H1 (cell line): ENCODE measurements at regions not wholly inside any gene's neighbourhood (a gene's known extent, or its start where the extent isn't known, plus 50 kb on each side); places are given as distances from the start of the nearest gene placed in this dataset.

Source experiments
- CTCF ChIA-PET: fragments of 300-600 bp; sonication (Branson Sonifier 250); formaldehyde crosslinking; loops from one replicate; lab custom pipeline; 2021; ENCODE audit not compliant: partially characterized antibody; lab: Charles Lee
- POLR2A ChIA-PET: fragments of 300-600 bp; sonication (Branson Sonifier 250); formaldehyde crosslinking; loops from one replicate; lab custom pipeline; 2021; ENCODE audit warnings: inconsistent platforms; ENCODE audit not compliant: partially characterized antibody; lab: Charles Lee
- DNase-seq, 2 experiments: peaks; one replicate each; pipeline versions ENCODE4 v3.0.0 to v3.0.0-alpha.2; 2010 to 2022; ENCODE audit warnings: low spot score in 2 of 2, low read depth in 1 of 2, mixed read lengths in 1 of 2
- FAIRE-seq: peaks from 2 replicates; lab custom pipeline; 2011; peaks lifted over from hg19 to GRCh38; lab: Jason Lieb, UNC
- H2AFZ ChIP-seq: 2 replicates; pipeline ENCODE4 v1.8.1; 2012; ENCODE audit warnings: low read length, inconsistent platforms
- H2AK5ac ChIP-seq: 2 replicates; pipeline ENCODE4 v1.6.1; 2013; ENCODE audit warnings: low read depth, low read length
- H2BK120ac ChIP-seq: replicated peaks from 2 replicates; pipeline ENCODE3; 2013; ENCODE audit warnings: low read depth, low read length, inconsistent platforms
- H2BK12ac ChIP-seq: 2 replicates; pipeline ENCODE4 v1.6.1; 2013; ENCODE audit warnings: low read depth, low read length
- H2BK15ac ChIP-seq: 2 replicates; pipeline ENCODE4 v1.6.1; 2013; ENCODE audit warnings: low read length
- H2BK20ac ChIP-seq: 2 replicates; pipeline ENCODE4 v1.6.1; 2013; ENCODE audit warnings: low read length
- H2BK5ac ChIP-seq: 2 replicates; pipeline ENCODE4 v1.6.1; 2013; ENCODE audit warnings: low read depth, low read length
- H3K14ac ChIP-seq: 2 replicates; pipeline ENCODE4 v1.6.1; 2013; ENCODE audit warnings: inconsistent platforms; ENCODE audit not compliant: insufficient read length
- H3K18ac ChIP-seq: 2 replicates; pipeline ENCODE4 v1.6.1; 2013; ENCODE audit warnings: low read length; ENCODE audit errors: extremely low read depth
- H3K23ac ChIP-seq: 2 replicates; pipeline ENCODE4 v1.6.1; 2013; ENCODE audit warnings: inconsistent platforms; ENCODE audit not compliant: insufficient read length
- H3K23me2 ChIP-seq: 2 replicates; pipeline ENCODE4 v1.6.1; 2013; ENCODE audit warnings: low read depth, low read length
- H3K27ac ChIP-seq: 2 replicates; pipeline ENCODE4 v1.6.1; 2011; ENCODE audit warnings: low read depth, low read length, inconsistent platforms
- H3K27me3 ChIP-seq, 4 experiments: replicated peaks in 1 of 4; 1 replicate in 1 of 4; 2 replicates in 3 of 4; pipeline versions ENCODE4 v1.6.1 to v1.8.1; 2011 to 2013; ENCODE audit warnings: low read length in 3 of 4, mild to moderate bottlenecking in 3 of 4, inconsistent platforms in 2 of 4, mixed read lengths in 2 of 4, moderate library complexity in 1 of 4; ENCODE audit not compliant: control insufficient read depth in 3 of 4, insufficient read depth in 3 of 4; ENCODE audit errors: extremely low read depth in 1 of 4
- H3K36me3 ChIP-seq, 4 experiments: 2 replicates each; pipeline versions ENCODE4 v1.6.1 to v1.8.1; 2011 to 2013; ENCODE audit warnings: mild to moderate bottlenecking in 4 of 4, low read length in 3 of 4, moderate library complexity in 2 of 4, control low read depth in 1 of 4, inconsistent platforms in 1 of 4; ENCODE audit not compliant: insufficient read depth in 4 of 4, control insufficient read depth in 2 of 4
- H3K4ac ChIP-seq: replicated peaks from 2 replicates; pipeline ENCODE3; 2013; ENCODE audit warnings: low read length, low read depth, mixed read lengths, inconsistent platforms; ENCODE audit not compliant: insufficient read length
- H3K4me1 ChIP-seq, 4 experiments: replicated peaks in 1 of 4; 1 replicate in 1 of 4; 2 replicates in 3 of 4; pipeline versions ENCODE4 v1.6.1 to v1.8.1; 2011 to 2013; ENCODE audit warnings: low read length in 3 of 4, inconsistent platforms in 2 of 4, mixed read lengths in 1 of 4; ENCODE audit not compliant: insufficient read depth in 4 of 4, control insufficient read depth in 3 of 4
- H3K4me2 ChIP-seq, 2 experiments: 2 replicates each; pipeline versions ENCODE4 v1.6.1 to v1.8.1; 2011 to 2013; ENCODE audit warnings: low read depth in 2 of 2, low read length in 2 of 2, control low read depth in 1 of 2, inconsistent platforms in 1 of 2, mild to moderate bottlenecking in 1 of 2; ENCODE audit not compliant: insufficient read depth in 1 of 2
- H3K4me3 ChIP-seq, 4 experiments: fragments of 200-600, 300-600 bp in 1 of 4; sonication (generic), shearing (Covaris generic), sonication (Bioruptor Twin) in 1 of 4; 2 replicates each; pipeline versions ENCODE4 v1.5.1 to v1.8.1; 2011 to 2016; ENCODE audit warnings: low read length in 4 of 4, low read depth in 3 of 4, control low read depth in 2 of 4, inconsistent platforms in 2 of 4, mild to moderate bottlenecking in 2 of 4, mixed read lengths in 1 of 4, moderate library complexity in 1 of 4; ENCODE audit not compliant: insufficient read depth in 2 of 4; ENCODE audit errors: extremely low read depth in 1 of 4
- H3K56ac ChIP-seq: replicated peaks from 2 replicates; pipeline ENCODE3; 2013; ENCODE audit warnings: low read depth, mild to moderate bottlenecking, mixed read lengths, low read length, inconsistent platforms; ENCODE audit not compliant: insufficient read length
- H3K79me1 ChIP-seq: 2 replicates; pipeline ENCODE4 v1.6.1; 2013; ENCODE audit warnings: low read depth, low read length, control low read depth
- H3K79me2 ChIP-seq, 2 experiments: 2 replicates each; pipeline versions ENCODE4 v1.6.1 to v1.8.1; 2012 to 2013; ENCODE audit warnings: low read length in 2 of 2, mild to moderate bottlenecking in 2 of 2, inconsistent platforms in 1 of 2; ENCODE audit not compliant: insufficient read depth in 2 of 2, control insufficient read depth in 1 of 2
- H3K9ac ChIP-seq, 4 experiments: replicated peaks in 1 of 4; 1 replicate in 1 of 4; 2 replicates in 3 of 4; pipeline versions ENCODE4 v1.6.1 to v1.8.1; 2011 to 2013; ENCODE audit warnings: low read depth in 3 of 4, low read length in 3 of 4, control low read depth in 2 of 4, mild to moderate bottlenecking in 2 of 4, moderate library complexity in 2 of 4, inconsistent platforms in 1 of 4; ENCODE audit errors: extremely low read depth in 1 of 4
- H3K9me3 ChIP-seq, 2 experiments: 2 replicates each; pipeline versions ENCODE4 v1.6.1 to v1.8.1; 2012 to 2013; ENCODE audit warnings: mild to moderate bottlenecking in 2 of 2, moderate library complexity in 2 of 2, control low read depth in 1 of 2, inconsistent platforms in 1 of 2, low read depth in 1 of 2, low read length in 1 of 2, mixed read lengths in 1 of 2; ENCODE audit not compliant: insufficient read depth in 2 of 2
- H4K20me1 ChIP-seq, 2 experiments: replicated peaks in 1 of 2; 2 replicates each; pipeline versions ENCODE3 to v1.8.1; 2011 to 2013; ENCODE audit warnings: inconsistent platforms in 2 of 2, low read length in 2 of 2, mild to moderate bottlenecking in 1 of 2; ENCODE audit not compliant: insufficient read depth in 2 of 2, control insufficient read depth in 1 of 2
- H4K5ac ChIP-seq: 2 replicates; pipeline ENCODE4 v1.6.1; 2013; ENCODE audit warnings: low read length, low read depth, mixed read lengths, inconsistent platforms; ENCODE audit not compliant: insufficient read length
- H4K8ac ChIP-seq: 2 replicates; pipeline ENCODE4 v1.8.0; 2013; ENCODE audit warnings: mild to moderate bottlenecking, moderate library complexity, low read length, inconsistent platforms; ENCODE audit not compliant: insufficient read depth; ENCODE audit errors: extremely low read depth
- H4K91ac ChIP-seq: replicated peaks from 2 replicates; pipeline ENCODE3; 2013; ENCODE audit warnings: low read length, mixed read lengths, inconsistent platforms; ENCODE audit not compliant: insufficient read length
- BACH1 ChIP-seq: IDR thresholded peaks from 2 replicates; pipeline ENCODE4 v1.6.1; 2012; ENCODE audit warnings: low read length, improper control_type of control experiment
- HDAC6 ChIP-seq: IDR thresholded peaks from one replicate; pipeline ENCODE4 v1.7.1; 2012; ENCODE audit warnings: low read depth, mild to moderate bottlenecking, inconsistent platforms, low read length, moderate library complexity
- RXRA ChIP-seq: IDR thresholded peaks from 2 replicates; pipeline ENCODE4 v1.6.1; 2011; ENCODE audit warnings: low read depth, mild to moderate bottlenecking, low read length, moderate library complexity; ENCODE audit not compliant: insufficient read depth
- TAF7 ChIP-seq: optimal IDR thresholded peaks from 2 replicates; pipeline ENCODE3; 2011; ENCODE audit warnings: low read depth, mild to moderate bottlenecking, inconsistent platforms, low read length, moderate library complexity, borderline replicate concordance
- YY1 ChIP-seq: IDR thresholded peaks from 2 replicates; pipeline ENCODE4 v1.6.1; 2011; ENCODE audit warnings: low read depth, mild to moderate bottlenecking, low read length
- WGBS, 2 experiments: shearing (Covaris generic) in 1 of 2; methylation state at CpG; one replicate each; pipeline versions ENCODE4 v1.1.6 to v1.1.7; 2013 to 2015; ENCODE audit warnings: low lambda C conversion rate in 2 of 2, mixed read lengths in 2 of 2, inconsistent platforms in 1 of 2, low coverage in 1 of 2, missing lambda C conversion rate in 1 of 2; ENCODE audit not compliant: insufficient replicate concordance in 2 of 2, insufficient coverage in 1 of 2, insufficient read length in 1 of 2; ENCODE audit errors: extremely low coverage in 1 of 2, missing lambda C conversion rate in 1 of 2; 5-methylcytosine and 5-hydroxymethylcytosine counted together
- TF ChIP-seq, protein P1 (sequence below): IDR thresholded peaks from 2 replicates; pipeline ENCODE4 v1.6.1; 2011; ENCODE audit warnings: low read length, improper control_type of control experiment
- TF ChIP-seq, protein P2 (sequence below): IDR thresholded peaks from 2 replicates; pipeline ENCODE4 v1.6.1; 2011; ENCODE audit warnings: low read depth, mild to moderate bottlenecking, low read length; ENCODE audit not compliant: insufficient read depth

DNA sequence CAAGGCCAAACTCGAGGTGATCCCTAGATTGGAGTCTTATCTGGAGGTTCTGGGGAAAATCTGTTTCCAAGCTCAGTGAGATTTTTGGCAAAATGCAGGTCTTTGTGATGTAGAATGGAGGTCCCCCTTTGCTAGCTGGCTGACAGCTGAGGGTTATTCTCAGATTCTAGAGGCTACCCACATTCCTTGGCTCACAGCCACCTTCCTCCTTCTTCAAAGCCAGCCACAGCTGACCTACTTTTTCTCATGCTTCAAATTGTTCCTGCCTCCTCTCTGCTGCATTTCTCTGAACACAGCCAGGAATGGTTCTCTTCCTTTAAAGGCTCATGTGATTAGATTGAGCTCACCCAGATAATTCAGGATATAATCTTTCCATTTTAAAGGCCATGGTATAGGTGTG is 86.9 kb downstream of the VCX3A start:
- H3K4ac ChIP-seq, result no peak overlapping the region
- no peak overlapping the region for H4K5ac ChIP-seq
- H3K18ac ChIP-seq, result no peak overlapping the region
- no peaks in the 10 kb centered on the region for H3K79me1 ChIP-seq
- no peaks in the 10 kb centered on the region for H3K4me1 ChIP-seq
- no peaks in the 10 kb centered on the region for H4K20me1 ChIP-seq
- H3K27ac ChIP-seq, result no peak overlapping the region
- H3K4me2 ChIP-seq, result no peak overlapping the region
- H2BK12ac ChIP-seq, result no peak overlapping the region
- no peaks in the 10 kb centered on the region for H3K79me2 ChIP-seq
- no peaks in the 10 kb centered on the region for H3K27me3 ChIP-seq
- H2BK15ac ChIP-seq, result no peak overlapping the region
- H3K23me2 ChIP-seq, result no peaks in the 10 kb centered on the region
- WGBS, 2 experiments, result 86% methylated on average over 1 of the region's 1 CpG; no CpG with 5 or more reads in 1 of the 2 experiments
- POLR2A ChIA-PET, result no interaction called here
- no peak overlapping the region for H2AFZ ChIP-seq
- H2BK20ac ChIP-seq, result no peak overlapping the region
- H4K91ac ChIP-seq, result no peak overlapping the region
- H3K9ac ChIP-seq, result no peak overlapping the region
- H3K4me3 ChIP-seq, result no peak overlapping the region
- DNase-seq (no peak), FAIRE-seq (no peak)
- no peak overlapping the region for H2BK5ac ChIP-seq
- H2BK120ac ChIP-seq, result no peak overlapping the region
- H3K56ac ChIP-seq, result no peak overlapping the region
- H3K23ac ChIP-seq, result no peak overlapping the region
- H3K36me3 ChIP-seq, result no peaks in the 10 kb centered on the region
- H4K8ac ChIP-seq, result no peak overlapping the region
- CTCF ChIA-PET, result no interaction called here
- H3K14ac ChIP-seq, result no peak overlapping the region
- H3K9me3 ChIP-seq, result no peaks in the 10 kb centered on the region
- no peak overlapping the region for H2AK5ac ChIP-seq
- no peak for TF ChIP-seq YY1
- TF ChIP-seq, protein P1, sequence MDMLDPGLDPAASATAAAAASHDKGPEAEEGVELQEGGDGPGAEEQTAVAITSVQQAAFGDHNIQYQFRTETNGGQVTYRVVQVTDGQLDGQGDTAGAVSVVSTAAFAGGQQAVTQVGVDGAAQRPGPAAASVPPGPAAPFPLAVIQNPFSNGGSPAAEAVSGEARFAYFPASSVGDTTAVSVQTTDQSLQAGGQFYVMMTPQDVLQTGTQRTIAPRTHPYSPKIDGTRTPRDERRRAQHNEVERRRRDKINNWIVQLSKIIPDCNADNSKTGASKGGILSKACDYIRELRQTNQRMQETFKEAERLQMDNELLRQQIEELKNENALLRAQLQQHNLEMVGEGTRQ, result no peak
- no peak for TF ChIP-seq BACH1
- TF ChIP-seq, protein P2, sequence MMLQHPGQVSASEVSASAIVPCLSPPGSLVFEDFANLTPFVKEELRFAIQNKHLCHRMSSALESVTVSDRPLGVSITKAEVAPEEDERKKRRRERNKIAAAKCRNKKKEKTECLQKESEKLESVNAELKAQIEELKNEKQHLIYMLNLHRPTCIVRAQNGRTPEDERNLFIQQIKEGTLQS, result no peak
- no peak for TF ChIP-seq HDAC6
- TF ChIP-seq TAF7, result no peak
- no peak for TF ChIP-seq RXRA
